ENCODE measurements at regions not wholly inside any gene's neighbourhood (a gene's known extent, or its start where the extent isn't known, plus 50 kb on each side); places are given as distances from the start of the nearest gene placed in this dataset.

GRCh38 chrX:43405191-43405590 is 250.9 kb upstream of the MAOA start:
- POLR2A ChIA-PET, result no interaction called here
- Histone ChIP-seq H3K4me3 (ENCODE audit: low read depth, low read length) (no peak overlapping the region), H3K27ac (ENCODE audit: extremely low read depth, low read depth, low read length) (no peak overlapping the region), H3K36me3 (ENCODE audit: control insufficient read depth in 2 of 2, insufficient read depth in 1 of 2, low read length in 2 of 2) (no peaks in the 10 kb centered on the region), H3K9me3 (ENCODE audit: control insufficient read depth, insufficient read depth, low read depth, low read length) (no peaks in the 10 kb centered on the region), H3K4me1 (ENCODE audit: control insufficient read depth, insufficient read depth, low read length) (no peaks in the 10 kb centered on the region)
- TF ChIP-seq, protein P1, sequence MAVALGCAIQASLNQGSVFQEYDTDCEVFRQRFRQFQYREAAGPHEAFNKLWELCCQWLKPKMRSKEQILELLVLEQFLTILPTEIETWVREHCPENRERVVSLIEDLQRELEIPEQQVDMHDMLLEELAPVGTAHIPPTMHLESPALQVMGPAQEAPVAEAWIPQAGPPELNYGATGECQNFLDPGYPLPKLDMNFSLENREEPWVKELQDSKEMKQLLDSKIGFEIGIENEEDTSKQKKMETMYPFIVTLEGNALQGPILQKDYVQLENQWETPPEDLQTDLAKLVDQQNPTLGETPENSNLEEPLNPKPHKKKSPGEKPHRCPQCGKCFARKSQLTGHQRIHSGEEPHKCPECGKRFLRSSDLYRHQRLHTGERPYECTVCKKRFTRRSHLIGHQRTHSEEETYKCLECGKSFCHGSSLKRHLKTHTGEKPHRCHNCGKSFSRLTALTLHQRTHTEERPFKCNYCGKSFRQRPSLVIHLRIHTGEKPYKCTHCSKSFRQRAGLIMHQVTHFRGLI (tag by site-specific recombination; IDR thresholded peaks at IDR 0.05), result no peak
- TF ChIP-seq KLF16 (tag by site-specific recombination; IDR thresholded peaks at IDR 0.05) (no peak), KLF9 (tag by site-specific recombination; IDR thresholded peaks at IDR 0.05; ENCODE audit: low read depth) (no peak), ZNF248 (tag by site-specific recombination; IDR thresholded peaks at IDR 0.05) (no peak)
- CTCF ChIA-PET, result no interaction called here

DNA sequence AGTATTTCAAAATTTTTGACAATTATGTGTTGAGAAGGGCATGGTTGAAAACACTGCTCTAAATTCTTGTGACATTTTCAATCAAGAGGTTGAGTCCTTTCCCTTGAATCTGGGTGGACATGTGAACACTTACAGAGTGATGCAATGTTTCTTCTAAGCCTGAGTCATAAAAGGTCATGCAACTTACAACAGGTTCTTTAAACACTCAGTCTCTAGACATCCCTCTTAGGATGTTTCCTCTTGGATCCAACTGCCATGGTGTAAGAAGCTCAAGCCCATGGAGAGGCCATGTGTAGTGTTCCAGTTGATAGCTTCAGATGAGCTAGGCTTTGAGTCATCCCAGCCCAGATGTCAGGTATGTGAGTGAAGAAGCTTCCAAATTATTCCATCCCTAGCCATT is 232.2 kb upstream of the MAOA start:
- CTCF ChIA-PET, result no interaction called here
- no peaks in the 10 kb centered on the region for H3K4me1 ChIP-seq (ENCODE audit: control insufficient read depth, insufficient read depth, low read length)

More for the DNA sequence above, 232.2 kb upstream of the MAOA start:
- POLR2A ChIA-PET, result no interaction called here
- Histone ChIP-seq H3K27ac (ENCODE audit: extremely low read depth, low read depth, low read length) (no peak overlapping the region), H3K9me3 (ENCODE audit: control insufficient read depth, insufficient read depth, low read depth, low read length) (no peaks in the 10 kb centered on the region; the same call in 1 of the 2 replicates), H3K36me3 (ENCODE audit: control insufficient read depth in 2 of 2, insufficient read depth in 1 of 2, low read length in 2 of 2) (no peaks in the 10 kb centered on the region), H3K4me3 (ENCODE audit: low read depth, low read length) (no peak overlapping the region)
- TF ChIP-seq, protein P2, sequence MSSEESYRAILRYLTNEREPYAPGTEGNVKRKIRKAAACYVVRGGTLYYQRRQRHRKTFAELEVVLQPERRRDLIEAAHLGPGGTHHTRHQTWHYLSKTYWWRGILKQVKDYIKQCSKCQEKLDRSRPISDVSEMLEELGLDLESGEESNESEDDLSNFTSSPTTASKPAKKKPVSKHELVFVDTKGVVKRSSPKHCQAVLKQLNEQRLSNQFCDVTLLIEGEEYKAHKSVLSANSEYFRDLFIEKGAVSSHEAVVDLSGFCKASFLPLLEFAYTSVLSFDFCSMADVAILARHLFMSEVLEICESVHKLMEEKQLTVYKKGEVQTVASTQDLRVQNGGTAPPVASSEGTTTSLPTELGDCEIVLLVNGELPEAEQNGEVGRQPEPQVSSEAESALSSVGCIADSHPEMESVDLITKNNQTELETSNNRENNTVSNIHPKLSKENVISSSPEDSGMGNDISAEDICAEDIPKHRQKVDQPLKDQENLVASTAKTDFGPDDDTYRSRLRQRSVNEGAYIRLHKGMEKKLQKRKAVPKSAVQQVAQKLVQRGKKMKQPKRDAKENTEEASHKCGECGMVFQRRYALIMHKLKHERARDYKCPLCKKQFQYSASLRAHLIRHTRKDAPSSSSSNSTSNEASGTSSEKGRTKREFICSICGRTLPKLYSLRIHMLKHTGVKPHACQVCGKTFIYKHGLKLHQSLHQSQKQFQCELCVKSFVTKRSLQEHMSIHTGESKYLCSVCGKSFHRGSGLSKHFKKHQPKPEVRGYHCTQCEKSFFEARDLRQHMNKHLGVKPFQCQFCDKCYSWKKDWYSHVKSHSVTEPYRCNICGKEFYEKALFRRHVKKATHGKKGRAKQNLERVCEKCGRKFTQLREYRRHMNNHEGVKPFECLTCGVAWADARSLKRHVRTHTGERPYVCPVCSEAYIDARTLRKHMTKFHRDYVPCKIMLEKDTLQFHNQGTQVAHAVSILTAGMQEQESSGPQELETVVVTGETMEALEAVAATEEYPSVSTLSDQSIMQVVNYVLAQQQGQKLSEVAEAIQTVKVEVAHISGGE (tag by site-specific recombination; conservative IDR thresholded peaks at IDR 0.05; ENCODE audit: low read depth), result no peak
- TF ChIP-seq ZXDB (tag by site-specific recombination; IDR thresholded peaks at IDR 0.05) (no peak), KLF1 (tag by site-specific recombination; IDR thresholded peaks at IDR 0.05) (no peak), ZBTB1 (tag by site-specific recombination; IDR thresholded peaks at IDR 0.05) (no peak), ZNF558 (tag by site-specific recombination; IDR thresholded peaks at IDR 0.05) (no peak), ZNF223 (tag by site-specific recombination; IDR thresholded peaks at IDR 0.05) (no peak), ZNF555 (tag by site-specific recombination; conservative IDR thresholded peaks at IDR 0.05) (no peak), TCF7L2 (IDR thresholded peaks at IDR 0.05; ENCODE audit: borderline replicate concordance, low read depth, low read length) (no peak), ZBTB21 (tag by site-specific recombination; IDR thresholded peaks at IDR 0.05) (no peak), ZNF112 (tag by site-specific recombination; IDR thresholded peaks at IDR 0.05) (no peak), ZNF391 (tag by site-specific recombination; IDR thresholded peaks at IDR 0.05; ENCODE audit: borderline replicate concordance, low read depth) (no peak), ZNF473 (tag by site-specific recombination; IDR thresholded peaks at IDR 0.05) (no peak), ZNF621 (tag by site-specific recombination; IDR thresholded peaks at IDR 0.05) (no peak)
- TF ChIP-seq, protein P3, sequence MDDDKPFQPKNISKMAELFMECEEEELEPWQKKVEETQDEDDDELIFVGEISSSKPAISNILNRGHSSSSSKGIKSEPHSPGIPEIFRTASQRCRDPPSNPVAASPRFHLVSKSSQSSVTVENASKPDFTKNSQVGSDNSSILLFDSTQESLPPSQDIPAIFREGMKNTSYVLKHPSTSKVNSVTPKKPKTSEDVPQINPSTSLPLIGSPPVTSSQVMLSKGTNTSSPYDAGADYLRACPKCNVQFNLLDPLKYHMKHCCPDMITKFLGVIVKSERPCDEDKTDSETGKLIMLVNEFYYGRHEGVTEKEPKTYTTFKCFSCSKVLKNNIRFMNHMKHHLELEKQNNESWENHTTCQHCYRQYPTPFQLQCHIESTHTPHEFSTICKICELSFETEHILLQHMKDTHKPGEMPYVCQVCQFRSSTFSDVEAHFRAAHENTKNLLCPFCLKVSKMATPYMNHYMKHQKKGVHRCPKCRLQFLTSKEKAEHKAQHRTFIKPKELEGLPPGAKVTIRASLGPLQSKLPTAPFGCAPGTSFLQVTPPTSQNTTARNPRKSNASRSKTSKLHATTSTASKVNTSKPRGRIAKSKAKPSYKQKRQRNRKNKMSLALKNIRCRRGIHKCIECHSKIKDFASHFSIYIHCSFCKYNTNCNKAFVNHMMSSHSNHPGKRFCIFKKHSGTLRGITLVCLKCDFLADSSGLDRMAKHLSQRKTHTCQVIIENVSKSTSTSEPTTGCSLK (tag by site-specific recombination; IDR thresholded peaks at IDR 0.05), result no peak
- TF ChIP-seq, protein P4, sequence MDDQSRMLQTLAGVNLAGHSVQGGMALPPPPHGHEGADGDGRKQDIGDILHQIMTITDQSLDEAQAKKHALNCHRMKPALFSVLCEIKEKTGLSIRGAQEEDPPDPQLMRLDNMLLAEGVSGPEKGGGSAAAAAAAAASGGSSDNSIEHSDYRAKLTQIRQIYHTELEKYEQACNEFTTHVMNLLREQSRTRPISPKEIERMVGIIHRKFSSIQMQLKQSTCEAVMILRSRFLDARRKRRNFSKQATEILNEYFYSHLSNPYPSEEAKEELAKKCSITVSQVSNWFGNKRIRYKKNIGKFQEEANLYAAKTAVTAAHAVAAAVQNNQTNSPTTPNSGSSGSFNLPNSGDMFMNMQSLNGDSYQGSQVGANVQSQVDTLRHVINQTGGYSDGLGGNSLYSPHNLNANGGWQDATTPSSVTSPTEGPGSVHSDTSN (CRISPR knock-in tag; IDR thresholded peaks at IDR 0.05), result no peak
